Fibroblast of peridontal ligament (primary cell): ENCODE measurements at regions not wholly inside any gene's neighbourhood (a gene's known extent, or its start where the extent isn't known, plus 50 kb on each side); places are given as distances from the start of the nearest gene placed in this dataset.
A peak's percentile ranks its signal among the peaks of the same experiment; 100 is the strongest.

ENCODE experiments used
- DNase-seq: peaks from one replicate; pipeline ENCODE4 v3.0.0-alpha.2; 2010; ENCODE audit errors: extremely low read depth

DNA sequence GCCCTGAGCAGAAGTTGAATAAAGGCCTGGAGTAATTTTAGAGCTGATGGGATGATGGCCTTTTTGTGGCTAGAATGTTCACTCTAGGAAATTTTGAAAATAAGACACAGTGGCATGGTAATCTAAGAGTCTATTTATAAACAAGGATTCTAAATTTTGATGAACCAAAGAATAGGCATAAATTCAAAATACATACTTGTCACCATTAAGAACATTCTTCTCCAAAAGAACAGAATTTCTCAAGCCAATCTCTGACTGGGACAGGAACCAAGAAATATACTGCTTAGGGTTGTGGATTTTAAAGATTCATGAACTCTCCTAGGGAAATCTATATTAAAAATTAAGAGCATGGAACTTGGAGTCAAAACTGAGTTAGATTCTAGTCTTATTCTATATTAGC, 98.2 kb upstream of the SETBP1 start:
- DNase-seq, result peak; percentile 56

DNA sequence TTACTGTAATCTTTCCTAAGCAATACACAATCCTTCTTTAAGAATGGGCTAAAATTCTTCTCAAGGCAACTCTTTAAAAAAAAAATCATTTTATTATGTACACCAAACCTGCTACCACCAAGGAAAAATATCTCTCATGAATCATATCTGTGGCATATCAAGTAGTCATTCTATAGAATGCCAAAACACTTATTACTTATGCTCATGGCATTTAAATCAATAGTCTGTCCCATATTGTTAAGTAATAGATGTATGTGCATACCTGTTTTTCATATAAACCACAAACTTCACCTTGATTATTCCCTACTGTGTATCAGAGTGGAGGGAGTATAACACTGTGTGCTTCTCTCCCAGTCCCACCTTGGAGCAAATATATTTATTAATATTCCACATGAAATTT, 95.8 kb upstream of the SETBP1 start:
- no peak for DNase-seq

- DNase-seq, result no peak
These were observed 93.7 kb upstream of the SETBP1 start for GRCh38 chr18:44586782-44587524.

- no peak for DNase-seq
These were observed 92.2 kb upstream of the SETBP1 start for GRCh38 chr18:44588508-44588907.

DNA sequence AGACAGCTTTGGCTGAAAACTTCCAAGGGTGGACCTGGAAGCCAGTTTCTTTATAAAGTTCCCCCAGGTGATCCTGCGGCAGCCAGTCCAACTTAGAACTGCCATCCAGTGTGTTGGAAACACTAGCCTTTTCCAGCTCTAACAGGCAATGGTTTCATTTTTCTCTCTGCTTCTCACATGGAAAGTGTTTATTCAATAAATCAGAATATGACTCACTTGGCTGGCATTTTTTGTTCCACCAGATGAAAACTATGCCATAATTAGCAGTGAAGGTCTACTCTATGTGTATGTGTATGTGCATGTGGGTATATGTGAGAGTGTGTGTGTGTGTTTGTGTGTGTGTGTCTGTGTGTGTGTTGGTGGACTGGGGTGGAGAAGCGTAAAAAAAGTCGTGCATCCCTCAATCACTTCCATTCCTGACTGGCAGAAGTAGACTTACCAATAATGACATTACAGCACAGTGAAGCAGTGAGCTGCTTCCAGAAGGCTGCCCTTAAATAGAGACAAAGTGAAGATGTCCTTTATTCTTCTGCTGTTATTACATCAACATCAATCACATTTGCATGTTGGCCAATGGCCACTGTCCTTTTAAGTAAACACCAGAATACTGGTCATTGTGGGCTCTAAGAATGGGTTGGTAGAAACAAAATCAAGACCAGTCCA, 90.9 kb upstream of the SETBP1 start:
- DNase-seq, result peak; percentile 88

- DNase-seq, result peak; percentile 84
These were observed 89.6 kb upstream of the SETBP1 start for GRCh38 chr18:44590956-44591670.

DNA sequence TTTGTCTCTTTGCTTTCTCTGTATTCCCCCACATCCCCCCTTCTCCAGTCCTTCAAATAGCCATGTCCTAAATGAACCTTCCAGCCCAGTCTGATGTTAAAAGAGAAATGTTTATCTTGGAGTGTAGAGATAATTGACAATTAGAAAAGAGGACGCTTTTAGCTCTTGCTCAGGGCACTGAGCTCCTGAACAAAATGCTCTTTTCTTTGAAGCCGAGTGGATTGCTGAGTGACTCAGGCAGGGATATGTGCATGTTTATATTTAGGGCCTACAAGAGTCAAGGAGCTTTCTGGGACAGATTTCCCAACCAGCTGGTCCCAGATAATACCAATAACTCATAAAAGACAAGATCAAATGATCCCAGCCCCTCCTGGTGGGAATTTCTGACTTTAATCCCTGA, 88.0 kb upstream of the SETBP1 start:
- DNase-seq, result peak; percentile 74

DNA sequence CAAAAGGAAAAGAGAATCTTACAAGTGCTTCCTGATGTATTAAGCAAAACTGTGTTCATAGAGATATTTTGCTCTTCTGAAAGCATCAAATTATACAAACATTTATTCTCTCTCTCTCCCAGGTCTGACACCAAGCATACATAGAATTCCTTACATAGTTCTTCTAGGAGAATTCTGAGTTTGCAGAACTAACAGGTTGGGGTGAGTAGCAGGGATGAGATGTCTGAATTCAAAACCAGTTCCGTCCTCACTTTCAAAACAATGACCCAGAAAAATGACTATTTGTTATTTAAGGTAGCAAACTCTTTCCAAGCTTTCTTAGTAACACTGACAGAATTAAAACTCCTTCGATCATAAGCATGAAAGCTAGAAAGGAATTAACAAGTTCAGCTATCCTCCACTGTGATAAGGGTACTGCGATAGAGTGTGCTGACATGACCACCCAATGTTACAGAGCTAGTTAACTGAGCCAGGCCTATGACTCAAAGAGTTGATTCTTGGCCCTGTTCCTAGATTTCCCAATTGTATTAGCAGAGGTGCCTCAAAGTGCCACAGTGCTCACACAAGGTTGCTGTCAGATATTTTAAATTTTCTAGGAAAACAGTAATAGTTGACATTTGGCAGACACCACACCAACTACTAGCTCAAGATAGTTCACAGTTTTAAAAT, 85.8 kb upstream of the SETBP1 start:
- peak; percentile 77 for DNase-seq

GRCh38 chr18:44597797-44598196, 82.9 kb upstream of the SETBP1 start:
- DNase-seq, result no peak

DNA sequence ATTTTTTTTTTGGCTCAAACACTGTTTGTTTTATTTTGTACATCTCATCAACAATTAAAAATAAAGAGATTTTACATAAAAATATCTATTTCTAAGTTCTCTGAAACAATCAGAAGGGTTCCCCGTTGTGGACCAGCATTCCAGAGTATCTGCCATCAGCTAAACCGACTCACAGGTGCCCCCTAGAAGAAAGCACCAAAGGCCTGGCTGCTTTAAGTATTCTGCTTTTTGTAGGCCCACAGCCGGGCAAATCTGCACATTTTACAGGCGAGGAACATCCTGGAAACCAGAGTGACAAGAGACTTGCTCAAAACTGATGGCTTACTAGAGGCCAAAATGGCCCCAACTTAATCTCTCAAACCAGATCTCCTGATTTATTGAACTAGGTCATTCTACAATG, 82.2 kb upstream of the SETBP1 start:
- DNase-seq, result no peak

GRCh38 chr18:44599412-44599811, 81.3 kb upstream of the SETBP1 start:
- peak; percentile 78 for DNase-seq

DNA sequence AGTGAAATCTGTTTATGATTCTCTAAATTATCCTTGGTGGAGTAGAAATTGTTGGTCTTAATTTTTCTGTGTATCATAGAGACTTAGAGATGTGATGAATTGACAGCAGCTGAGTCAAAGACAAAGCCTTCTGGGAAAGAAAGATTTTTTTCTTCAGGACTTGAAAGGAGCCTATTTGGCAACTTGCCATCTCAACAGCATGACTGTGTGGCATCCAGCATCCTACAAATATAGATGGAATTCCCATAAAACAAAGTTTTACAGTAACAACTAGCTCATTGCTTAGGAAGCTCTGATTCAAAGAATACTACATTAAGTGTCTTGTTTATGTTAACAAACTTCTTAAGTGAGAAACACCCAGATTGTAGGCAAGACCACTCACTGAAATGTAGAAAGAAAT, 79.2 kb upstream of the SETBP1 start:
- DNase-seq, result peak; percentile 51

DNA sequence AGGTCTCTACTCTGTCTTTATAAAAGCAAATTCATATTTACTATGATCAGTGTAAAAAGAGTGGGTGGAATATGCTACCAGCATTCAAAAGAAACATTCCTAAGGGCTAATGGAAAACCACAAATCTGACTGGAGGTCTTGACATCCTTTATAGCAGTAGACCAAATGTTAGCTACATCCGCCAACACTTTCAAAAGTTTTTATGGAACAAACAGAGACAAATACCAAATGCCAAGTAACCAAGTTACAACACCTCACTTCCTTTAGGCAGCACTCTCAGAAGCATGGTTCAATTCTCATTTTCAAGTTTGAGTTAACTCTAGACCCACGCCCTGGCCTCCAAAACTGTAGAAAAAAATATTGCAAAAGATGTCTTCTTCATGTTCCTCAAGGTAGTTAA, 78.3 kb upstream of the SETBP1 start:
- DNase-seq, result peak; percentile 47

DNA sequence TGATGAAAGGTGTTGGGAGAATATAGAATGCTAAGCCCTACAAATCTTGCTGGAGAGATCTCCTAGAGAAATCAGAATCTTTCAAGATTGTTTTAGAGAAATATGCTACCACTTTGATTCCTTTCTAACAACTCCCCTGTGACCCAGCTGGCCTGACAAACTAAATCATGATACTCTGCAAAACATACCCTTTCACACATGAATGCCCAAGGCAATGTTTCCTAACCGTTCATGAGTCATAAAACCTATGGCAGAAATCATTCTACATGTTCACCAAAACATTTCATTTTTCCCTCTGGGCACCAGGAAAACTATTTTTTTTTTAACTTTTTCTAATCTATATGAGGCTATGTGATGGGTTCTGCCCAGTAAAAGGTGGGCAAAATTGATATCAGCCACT, 77.8 kb upstream of the SETBP1 start:
- DNase-seq, result peak; percentile 80

GRCh38 chr18:44609181-44609941, 71.3 kb upstream of the SETBP1 start:
- DNase-seq, result no peak

- DNase-seq, result no peak
These were observed 59.9 kb upstream of the SETBP1 start for GRCh38 chr18:44620812-44621211.

- DNase-seq, result peak; percentile 18
These were observed 56.6 kb upstream of the SETBP1 start for GRCh38 chr18:44624052-44624451.

- no peak for DNase-seq
These were observed 55.3 kb upstream of the SETBP1 start for GRCh38 chr18:44625386-44625785.

- DNase-seq, result no peak
These were observed 54.5 kb upstream of the SETBP1 start for GRCh38 chr18:44626236-44626635.

DNA sequence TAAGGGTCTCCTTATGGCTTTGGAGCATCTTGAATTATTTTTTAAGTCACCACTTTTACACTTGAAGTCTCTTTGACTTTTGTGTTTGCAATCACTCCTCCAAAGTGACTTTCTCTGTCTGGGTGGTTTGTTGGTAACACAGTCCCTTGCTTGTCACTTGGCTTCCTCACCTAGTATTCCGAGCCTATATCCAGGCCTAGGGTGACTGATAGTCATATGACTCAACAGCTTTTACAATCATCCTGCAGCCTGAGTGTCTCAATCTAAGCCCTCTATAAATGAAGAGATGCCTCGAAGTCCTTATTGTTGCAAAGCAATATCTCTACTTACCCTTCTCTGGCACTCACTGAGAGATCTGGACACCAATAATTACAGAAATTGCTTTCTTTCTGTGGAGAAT, 53.9 kb upstream of the SETBP1 start:
- DNase-seq, result peak; percentile 6

DNA sequence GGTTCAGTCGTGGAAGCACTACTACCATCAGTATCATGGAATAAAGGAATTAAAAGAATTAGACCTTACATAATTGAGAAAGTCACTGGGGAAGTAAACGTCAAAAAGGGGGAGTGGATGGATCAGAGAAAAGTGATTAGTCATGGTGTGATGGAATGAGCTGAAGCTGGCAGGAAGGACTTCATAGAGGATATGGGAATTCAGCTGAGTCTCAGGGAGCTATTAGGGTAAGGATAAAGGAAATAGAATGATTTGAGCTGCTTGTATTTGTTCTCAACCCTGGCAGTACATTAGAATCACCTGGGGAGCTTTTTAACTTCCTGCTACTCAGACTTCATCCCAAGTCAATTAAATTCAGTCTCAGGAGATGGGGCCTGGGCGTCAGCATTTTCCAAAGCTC, 53.4 kb upstream of the SETBP1 start:
- peak; percentile 86 for DNase-seq

GRCh38 chr18:44629406-44629805, 51.3 kb upstream of the SETBP1 start:
- DNase-seq, result no peak
